ENCODE measurements at regions not wholly inside any gene's neighbourhood (a gene's known extent, or its start where the extent isn't known, plus 50 kb on each side); places are given as distances from the start of the nearest gene placed in this dataset.

DNA sequence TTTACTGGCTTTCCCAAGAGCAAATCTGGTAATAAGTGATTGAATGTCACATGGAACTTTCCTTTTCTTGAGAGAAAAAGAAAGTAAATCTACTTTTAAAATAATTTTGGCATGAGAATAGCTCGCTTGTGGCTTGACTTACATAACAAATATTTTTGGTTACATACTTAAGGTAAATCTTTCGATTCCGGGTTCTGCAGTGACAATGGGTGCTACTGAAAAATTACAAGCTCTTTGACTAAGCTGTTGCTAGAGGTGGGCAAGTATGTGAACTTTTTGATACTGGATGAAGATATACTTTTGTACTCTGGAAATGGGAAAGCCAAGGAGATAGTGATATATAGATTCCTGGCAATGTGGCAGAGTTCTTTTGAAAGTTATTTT lies 51.9 kb upstream of the OTOL1 start:
- no peaks in the 10 kb centered on the region for H3K9me3 ChIP-seq
- ATAC-seq (no peak), DNase-seq (no peak)
- no peak overlapping the region for H3K4me3 ChIP-seq
- in situ Hi-C loops (cut with MboI; ENCODE audit: low sequenced_read_pairs in 4 of 4), result no loop called here
- no peaks in the 10 kb centered on the region for H3K27me3 ChIP-seq
- H3K36me3 ChIP-seq, result no peaks in the 10 kb centered on the region
- intact Hi-C loops (cut with DNase I; ENCODE audit: low total_unique reads), result no loop called here
- TF ChIP-seq, protein P1, sequence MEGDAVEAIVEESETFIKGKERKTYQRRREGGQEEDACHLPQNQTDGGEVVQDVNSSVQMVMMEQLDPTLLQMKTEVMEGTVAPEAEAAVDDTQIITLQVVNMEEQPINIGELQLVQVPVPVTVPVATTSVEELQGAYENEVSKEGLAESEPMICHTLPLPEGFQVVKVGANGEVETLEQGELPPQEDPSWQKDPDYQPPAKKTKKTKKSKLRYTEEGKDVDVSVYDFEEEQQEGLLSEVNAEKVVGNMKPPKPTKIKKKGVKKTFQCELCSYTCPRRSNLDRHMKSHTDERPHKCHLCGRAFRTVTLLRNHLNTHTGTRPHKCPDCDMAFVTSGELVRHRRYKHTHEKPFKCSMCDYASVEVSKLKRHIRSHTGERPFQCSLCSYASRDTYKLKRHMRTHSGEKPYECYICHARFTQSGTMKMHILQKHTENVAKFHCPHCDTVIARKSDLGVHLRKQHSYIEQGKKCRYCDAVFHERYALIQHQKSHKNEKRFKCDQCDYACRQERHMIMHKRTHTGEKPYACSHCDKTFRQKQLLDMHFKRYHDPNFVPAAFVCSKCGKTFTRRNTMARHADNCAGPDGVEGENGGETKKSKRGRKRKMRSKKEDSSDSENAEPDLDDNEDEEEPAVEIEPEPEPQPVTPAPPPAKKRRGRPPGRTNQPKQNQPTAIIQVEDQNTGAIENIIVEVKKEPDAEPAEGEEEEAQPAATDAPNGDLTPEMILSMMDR (IDR thresholded peaks at IDR 0.05 in 4 of 5, conservative IDR thresholded peaks at IDR 0.05 in 1 of 5), result no peak
- no peak for TF ChIP-seq POLR2A (IDR thresholded peaks at IDR 0.05)
- no peaks in the 10 kb centered on the region for H3K4me1 ChIP-seq
- no peak overlapping the region for H3K27ac ChIP-seq

DNA sequence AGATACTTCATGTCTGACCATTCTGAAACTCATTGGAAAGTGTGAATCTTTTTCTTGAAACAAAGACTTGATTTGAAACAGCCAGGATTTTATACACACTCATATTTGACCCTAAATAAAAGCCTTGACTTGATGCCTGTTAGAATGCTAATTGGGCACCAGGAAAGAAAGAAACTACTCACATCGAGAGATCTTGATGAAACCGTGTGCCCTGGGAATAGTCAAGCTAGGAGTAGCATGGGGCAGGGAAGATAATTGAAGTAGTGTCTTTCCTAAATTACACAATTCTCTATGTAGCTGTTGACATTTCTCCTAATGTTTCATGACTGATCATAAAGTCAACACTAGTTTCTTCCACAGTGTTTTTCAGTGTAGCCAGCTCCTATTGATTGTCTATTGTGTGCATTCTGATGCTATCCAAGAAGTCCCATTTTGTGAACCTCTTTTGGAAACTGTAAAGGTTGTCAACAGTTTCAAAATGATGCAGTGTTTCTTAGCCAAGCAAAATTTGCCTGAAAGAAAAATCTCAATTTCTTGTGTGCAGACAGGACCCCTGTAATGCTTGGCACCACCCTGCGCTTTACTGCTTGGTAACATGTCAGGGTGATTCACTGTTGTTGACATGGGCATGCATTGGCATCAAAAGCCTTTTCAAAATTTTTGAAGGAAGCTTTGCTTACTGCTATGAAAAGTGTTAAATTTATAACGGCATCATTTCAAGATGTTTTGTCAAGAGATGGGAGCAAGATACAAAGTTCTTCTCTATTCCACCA lies 52.5 kb upstream of the OTOL1 start:
- no peak for ATAC-seq
- Histone ChIP-seq H3K4me1 (no peaks in the 10 kb centered on the region), H3K36me3 (no peaks in the 10 kb centered on the region), H3K27ac (no peak overlapping the region), H3K4me3 (no peak overlapping the region), H3K9me3 (no peaks in the 10 kb centered on the region), H3K27me3 (no peaks in the 10 kb centered on the region)
- in situ Hi-C loops (cut with MboI; ENCODE audit: low sequenced_read_pairs in 4 of 4), result no loop called here
- intact Hi-C loops (cut with DNase I; ENCODE audit: low total_unique reads), result no loop called here
- TF ChIP-seq, protein P1 (IDR thresholded peaks at IDR 0.05 in 4 of 5, conservative IDR thresholded peaks at IDR 0.05 in 1 of 5), result no peak
- no peak for TF ChIP-seq POLR2A (IDR thresholded peaks at IDR 0.05)
- no peak for DNase-seq

DNA sequence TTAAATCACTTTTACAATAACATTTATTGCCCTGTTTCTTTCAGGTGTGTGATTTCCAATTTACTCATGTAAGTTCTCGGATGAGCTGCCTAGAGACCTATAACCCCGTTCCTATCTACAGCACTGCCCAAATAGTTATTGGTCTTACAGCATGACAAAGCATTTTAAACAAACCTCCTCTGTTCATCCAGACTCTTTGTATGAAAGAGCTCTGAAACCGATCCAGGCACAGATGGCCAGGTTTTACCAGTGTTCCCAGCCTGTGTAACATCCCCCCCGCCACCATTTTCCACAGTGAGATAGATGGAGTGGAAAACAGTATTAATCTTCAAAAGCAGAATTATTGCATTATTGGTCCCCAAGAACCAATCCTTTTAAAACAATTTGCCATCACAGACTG lies 59.0 kb upstream of the SPTSSB start:
- TF ChIP-seq, protein P1 (IDR thresholded peaks at IDR 0.05 in 4 of 5, conservative IDR thresholded peaks at IDR 0.05 in 1 of 5), result no peak
- TF ChIP-seq POLR2A (IDR thresholded peaks at IDR 0.05), result no peak
- no peaks in the 10 kb centered on the region for H3K4me1 ChIP-seq
- ATAC-seq (no peak), DNase-seq (no peak)
- H3K27ac ChIP-seq, result no peak overlapping the region
- no peak overlapping the region for H3K4me3 ChIP-seq
- no peaks in the 10 kb centered on the region for H3K27me3 ChIP-seq
- in situ Hi-C loops (cut with MboI; ENCODE audit: low sequenced_read_pairs in 4 of 4), result no loop called here
- intact Hi-C loops (cut with DNase I; ENCODE audit: low total_unique reads), result no loop called here
- no peaks in the 10 kb centered on the region for H3K36me3 ChIP-seq
- no peaks in the 10 kb centered on the region for H3K9me3 ChIP-seq

DNA sequence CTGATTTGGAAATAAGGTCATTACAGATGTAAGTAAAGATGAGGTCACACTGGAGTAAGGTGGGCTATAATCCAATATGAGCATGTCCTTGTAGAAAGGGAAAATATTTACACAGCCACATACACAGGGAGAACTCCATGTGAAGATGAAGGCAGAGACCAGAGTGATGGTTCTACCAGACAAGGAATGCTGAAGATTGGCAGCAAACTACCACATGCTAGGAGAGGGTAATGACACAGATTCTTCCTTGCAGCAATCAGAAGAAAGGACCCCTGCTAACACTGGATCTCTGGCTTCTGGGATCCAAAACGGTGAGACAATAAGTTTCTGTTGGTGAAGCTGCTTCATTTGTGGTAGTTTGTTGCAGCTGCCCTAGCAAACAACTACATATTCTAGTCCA lies 56.0 kb upstream of the SPTSSB start:
- TF ChIP-seq, protein P1 (IDR thresholded peaks at IDR 0.05 in 4 of 5, conservative IDR thresholded peaks at IDR 0.05 in 1 of 5), result no peak
- no peak for TF ChIP-seq POLR2A (IDR thresholded peaks at IDR 0.05)
- ATAC-seq (no peak), DNase-seq (no peak)
- Histone ChIP-seq H3K27me3 (no peaks in the 10 kb centered on the region), H3K4me1 (no peaks in the 10 kb centered on the region), H3K9me3 (no peaks in the 10 kb centered on the region), H3K36me3 (no peaks in the 10 kb centered on the region), H3K4me3 (no peak overlapping the region), H3K27ac (no peak overlapping the region)
- intact Hi-C loops (cut with DNase I; ENCODE audit: low total_unique reads), result no loop called here
- in situ Hi-C loops (cut with MboI; ENCODE audit: low sequenced_read_pairs in 4 of 4), result loop anchor here (5.0 to 10.0 kb wide), 2 partner anchors 153 to 155 kb away; no protein-coding TSS in a partner anchor
